WTC11 (cell line): ENCODE measurements at regions not wholly inside any gene's neighbourhood (a gene's known extent, or its start where the extent isn't known, plus 50 kb on each side); places are given as distances from the start of the nearest gene placed in this dataset.

Experiments
- ATAC-seq: fragments of 200-7000 bp; cut with Tn5 transposase; 2 replicates; pipeline ENCODE4 v1.10.0; 2021; ENCODE audit warnings: mild to moderate bottlenecking, moderate library complexity
- CTCF ChIA-PET: fragments of 300-600 bp; sonication (Branson Sonifier 250); formaldehyde crosslinking; loops from one replicate; lab custom pipeline; 2021; ENCODE audit warnings: antibody characterized with exemption; lab: Charles Lee
- POLR2A ChIA-PET: fragments of 350-600 bp; sonication (Branson Sonifier 250); formaldehyde crosslinking; loops from one replicate; lab custom pipeline; 2021; ENCODE audit warnings: antibody characterized with exemption; lab: Charles Lee
- DNase-seq: peaks from one replicate; pipeline ENCODE4 v3.0.0; 2021; ENCODE audit warnings: low spot score
- H3K27ac Mint-ChIP-seq: 2 replicates; pipeline ENCODE4 v1.8.0; 2021; ENCODE audit warnings: mixed read lengths
- H3K27me3 Mint-ChIP-seq: 2 replicates; pipeline ENCODE4 v1.8.0; 2021; ENCODE audit warnings: low read depth, mild to moderate bottlenecking, moderate library complexity, mixed read lengths
- H3K36me3 Mint-ChIP-seq: 2 replicates; pipeline ENCODE4 v1.8.0; 2021; ENCODE audit warnings: mixed read lengths
- H3K4me1 Mint-ChIP-seq: 2 replicates; pipeline ENCODE4 v1.8.0; 2022; ENCODE audit warnings: mixed read lengths
- H3K4me3 Mint-ChIP-seq: 2 replicates; pipeline ENCODE4 v1.8.0; 2021; ENCODE audit warnings: mild to moderate bottlenecking, moderate library complexity, mixed read lengths
- H3K9me3 Mint-ChIP-seq: 2 replicates; pipeline ENCODE4 v1.8.0; 2021; ENCODE audit warnings: mixed read lengths
- AR ChIP-seq: fragments of 250-450 bp; sonication (Bioruptor Pico); IDR thresholded peaks from 2 replicates; pipeline ENCODE4 v1.9.0; 2021; ENCODE audit warnings: mild to moderate bottlenecking
- CREM ChIP-seq: sonication (generic); formaldehyde crosslinking; IDR thresholded peaks from 2 replicates; pipeline ENCODE4 v1.8.1; 2022; ENCODE audit warnings: mild to moderate bottlenecking, missing genetic modification reagents, moderate library complexity
- E2F4 ChIP-seq: sonication (generic); formaldehyde crosslinking; IDR thresholded peaks from 2 replicates; pipeline ENCODE4 v1.8.1; 2022; ENCODE audit warnings: low read depth, mild to moderate bottlenecking, moderate library complexity, missing genetic modification reagents, borderline replicate concordance
- FOXP4 ChIP-seq: sonication (generic); formaldehyde crosslinking; IDR thresholded peaks from 2 replicates; pipeline ENCODE4 v1.8.0; 2022; ENCODE audit warnings: mild to moderate bottlenecking, missing genetic modification reagents
- HMGXB4 ChIP-seq: sonication (generic); formaldehyde crosslinking; IDR thresholded peaks from 2 replicates; pipeline ENCODE4 v1.8.1; 2023; ENCODE audit warnings: mild to moderate bottlenecking, moderate library complexity, missing genetic modification reagents
- IRF2 ChIP-seq: sonication (generic); formaldehyde crosslinking; IDR thresholded peaks from 2 replicates; pipeline ENCODE4 v1.8.0; 2022; ENCODE audit warnings: low read depth, missing genetic modification reagents, borderline replicate concordance
- JAZF1 ChIP-seq: fragments of 250-450 bp; sonication (Bioruptor Pico); IDR thresholded peaks from 2 replicates; pipeline ENCODE4 v1.9.0; 2021; ENCODE audit warnings: moderate library complexity, mild to moderate bottlenecking, inconsistent platforms
- NR1H2 ChIP-seq: sonication (generic); formaldehyde crosslinking; IDR thresholded peaks from 2 replicates; pipeline ENCODE4 v1.9.0; 2021; ENCODE audit warnings: mild to moderate bottlenecking, moderate library complexity, missing genetic modification reagents
- ZNF396 ChIP-seq: fragments of 250-450 bp; sonication (Bioruptor Pico); IDR thresholded peaks from 2 replicates; pipeline ENCODE4 v1.8.0; 2021; ENCODE audit warnings: mild to moderate bottlenecking, moderate library complexity, borderline replicate concordance
- ZNF512 ChIP-seq: sonication (generic); formaldehyde crosslinking; IDR thresholded peaks from 2 replicates; pipeline ENCODE4 v1.8.1; 2022; ENCODE audit warnings: missing genetic modification reagents, borderline replicate concordance

GRCh38 chr6:92635553-92636153, 783.7 kb downstream of the EPHA7 start (continued):
- TF ChIP-seq ZNF512 (no peak), CREM (CRISPR knock-in tag) (no peak), AR (no peak), E2F4 (CRISPR knock-in tag) (no peak), IRF2 (CRISPR knock-in tag) (no peak), ZNF396 (no peak)

- H3K4me1 Mint-ChIP-seq = no peaks in the 10 kb centered on the region
- no peaks in the 10 kb centered on the region for H3K36me3 Mint-ChIP-seq
- TF ChIP-seq AR (no peak), JAZF1 (CRISPR knock-in tag) (no peak), HMGXB4 (CRISPR knock-in tag) (no peak), NR1H2 (CRISPR knock-in tag) (no peak), FOXP4 (CRISPR knock-in tag) (no peak), E2F4 (CRISPR knock-in tag) (no peak)
- TF ChIP-seq, all 79 proteins: peak for 0
- CTCF ChIA-PET = no interaction called here
- Mint-ChIP-seq H3K27me3 (no peaks in the 10 kb centered on the region; the same call in 1 of the 2 replicates), H3K9me3 (no peaks in the 10 kb centered on the region), H3K27ac (no peak overlapping the region), H3K4me3 (no peak overlapping the region)
- ATAC-seq (no peak), DNase-seq (no peak)
- POLR2A ChIA-PET = no interaction called here
Measured at GRCh38 chr6:92634561-92634960, 784.8 kb downstream of the EPHA7 start.
